ENCODE measurements at regions not wholly inside any gene's neighbourhood (a gene's known extent, or its start where the extent isn't known, plus 50 kb on each side); places are given as distances from the start of the nearest gene placed in this dataset.

GRCh38 chr20:23283096-23283850 lies 67.3 kb upstream of the NXT1 start:
- intact Hi-C loops (cut with DNase I) = no loop called here
- ATAC-seq (no peak), DNase-seq (ENCODE audit: low spot score) (no peak)

DNA sequence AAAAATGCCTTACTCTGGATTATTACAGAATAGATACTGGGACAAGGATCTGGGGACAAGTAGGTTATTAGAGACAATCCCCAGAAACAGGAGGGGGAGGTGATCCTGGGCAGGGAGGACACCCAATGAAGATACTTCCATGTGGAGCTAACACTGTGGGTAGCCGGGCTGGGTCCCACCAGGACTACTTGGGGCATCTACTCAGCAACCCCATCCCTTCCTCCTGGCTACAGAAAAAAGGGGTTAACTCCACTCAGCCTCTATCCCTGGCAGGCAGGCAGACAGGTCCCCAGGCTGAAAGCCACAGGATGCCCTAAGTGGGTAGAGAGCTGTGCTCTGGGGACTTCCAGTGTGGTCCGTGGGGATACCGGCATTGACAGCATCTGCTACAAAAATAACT lies 68.0 kb upstream of the NXT1 start:
- DNase-seq (ENCODE audit: low spot score) = no peak
- ATAC-seq = no peak
- intact Hi-C loops (cut with DNase I) = no loop called here

GRCh38 chr20:23282111-23282510 lies 68.5 kb upstream of the NXT1 start:
- intact Hi-C loops (cut with DNase I) = no loop called here

DNA sequence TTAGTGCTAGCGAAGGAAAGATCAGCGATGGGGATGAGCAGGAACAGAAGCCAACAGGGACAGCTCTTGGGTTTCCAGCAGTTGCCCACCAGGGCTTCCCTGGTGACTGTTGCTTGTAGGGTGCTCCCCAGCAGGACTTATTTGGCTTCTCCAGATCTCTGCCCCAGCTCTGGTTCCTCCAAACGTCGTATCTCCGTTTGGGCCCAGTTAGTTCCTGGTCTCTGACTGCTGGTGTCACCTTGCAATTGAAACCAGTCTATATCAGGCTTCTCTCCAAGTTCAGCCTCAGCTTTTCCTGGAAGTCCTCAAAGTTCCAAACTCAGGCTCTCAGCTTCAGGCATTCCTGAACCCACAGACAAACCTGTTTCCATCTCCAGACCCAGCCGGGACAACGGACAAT lies 70.8 kb upstream of the NXT1 start:
- ATAC-seq = no peak
- intact Hi-C loops (cut with DNase I) = no loop called here
- DNase-seq (ENCODE audit: low spot score) = no peak

More at GRCh38 chr20:23282111-23282510, 68.5 kb upstream of the NXT1 start:
- ATAC-seq (no peak), DNase-seq (ENCODE audit: low spot score) (no peak)

DNA sequence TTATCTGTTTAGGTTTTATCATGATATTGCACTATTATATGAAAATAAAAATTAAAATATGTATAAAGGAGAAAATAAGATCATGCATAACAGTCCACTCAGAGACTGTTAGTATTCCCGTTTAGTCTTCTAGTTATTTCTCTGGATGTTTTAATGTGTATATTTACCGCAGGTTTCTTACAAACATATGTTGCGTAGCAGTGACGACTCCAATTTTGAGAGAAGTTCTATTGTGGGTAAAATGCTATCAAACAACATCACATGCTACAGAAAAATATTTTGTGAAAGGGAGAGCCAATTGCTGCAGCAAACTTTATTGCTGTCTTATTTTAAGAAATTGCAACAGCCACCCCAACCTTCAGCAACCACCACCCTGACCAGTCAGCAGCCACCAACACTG lies 72.4 kb upstream of the NXT1 start:
- ATAC-seq = no peak
- no peak for DNase-seq (ENCODE audit: low spot score)
- intact Hi-C loops (cut with DNase I) = no loop called here

GRCh38 chr20:23277316-23277715 lies 73.3 kb upstream of the NXT1 start:
- intact Hi-C loops (cut with DNase I) = no loop called here
- no peak for ATAC-seq
- DNase-seq (ENCODE audit: low spot score) = no peak

- ATAC-seq = no peak
- intact Hi-C loops (cut with DNase I) = no loop called here
Measured at GRCh38 chr20:23273776-23274175, 76.8 kb upstream of the NXT1 start.

DNA sequence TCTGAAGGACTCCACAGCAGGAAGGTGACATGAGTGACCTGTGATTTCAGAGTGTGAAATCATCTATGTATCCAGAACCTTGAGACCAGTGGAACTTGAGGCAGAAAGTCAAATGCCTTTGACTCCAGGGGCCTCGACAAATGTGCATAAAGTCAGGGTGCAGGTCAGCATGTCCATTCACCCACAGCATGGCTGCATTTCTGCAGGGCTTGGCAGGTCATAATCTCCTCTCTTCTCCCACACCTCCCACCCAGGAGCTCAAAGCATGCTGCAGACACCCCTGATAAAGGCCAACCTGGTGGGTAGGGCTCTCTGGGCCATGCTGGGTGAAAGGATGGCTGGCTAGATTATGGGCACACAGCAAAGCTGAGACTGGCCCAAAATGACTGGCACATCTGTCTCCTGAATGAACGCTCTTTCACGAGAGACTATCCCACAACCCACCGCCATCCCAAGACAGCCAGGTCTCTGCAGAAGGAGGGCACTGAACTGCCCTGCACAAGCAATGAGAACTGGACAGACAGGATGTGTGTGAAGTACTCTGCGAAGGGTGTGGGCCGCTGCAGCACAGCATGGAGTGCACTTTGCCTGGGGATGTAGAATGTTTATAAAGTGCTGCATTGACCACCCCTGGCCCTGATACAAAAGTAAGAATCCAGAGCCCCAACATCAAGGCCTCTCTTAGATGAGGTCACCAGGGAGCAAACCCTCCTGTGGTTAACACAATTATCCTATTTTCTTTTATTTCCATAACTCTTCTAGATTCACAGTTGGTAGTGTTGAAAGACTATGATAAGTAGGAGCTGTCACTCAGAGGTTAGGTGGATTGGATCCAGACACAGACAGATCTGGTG lies 78.2 kb upstream of the NXT1 start:
- intact Hi-C loops (cut with DNase I) = no loop called here
- no peak for DNase-seq (ENCODE audit: low spot score)
- no peak for ATAC-seq

More at GRCh38 chr20:23273776-23274175, 76.8 kb upstream of the NXT1 start:
- DNase-seq (ENCODE audit: low spot score) = no peak

DNA sequence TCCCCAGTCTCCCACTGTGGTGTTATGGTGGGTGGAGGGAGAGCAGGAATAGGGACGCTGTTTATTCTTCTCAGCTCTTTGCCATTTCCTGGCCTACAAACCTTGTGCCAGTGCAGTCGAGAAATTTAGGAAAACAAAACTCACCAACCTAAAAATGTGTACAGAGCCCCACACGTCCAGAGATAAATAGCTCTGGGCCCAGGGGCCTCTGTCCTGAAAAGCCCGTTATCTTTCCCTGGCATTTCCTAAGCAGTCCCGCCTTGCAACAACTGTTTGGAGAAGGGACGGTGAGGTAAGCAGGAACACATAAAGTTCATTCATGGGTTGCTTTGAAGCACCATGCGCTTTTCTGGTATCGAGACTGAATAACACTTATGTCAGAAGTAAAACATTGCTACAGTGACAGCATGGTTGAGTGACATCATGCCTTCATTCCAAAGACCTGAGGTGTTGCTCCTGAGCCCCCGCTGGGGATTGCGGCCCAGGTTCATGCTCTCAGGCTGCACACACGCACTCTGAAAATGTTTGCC lies 80.1 kb upstream of the NXT1 start:
- ATAC-seq (peak; percentile 68), DNase-seq (ENCODE audit: low spot score) (no peak)
- intact Hi-C loops (cut with DNase I) = no loop called here

DNA sequence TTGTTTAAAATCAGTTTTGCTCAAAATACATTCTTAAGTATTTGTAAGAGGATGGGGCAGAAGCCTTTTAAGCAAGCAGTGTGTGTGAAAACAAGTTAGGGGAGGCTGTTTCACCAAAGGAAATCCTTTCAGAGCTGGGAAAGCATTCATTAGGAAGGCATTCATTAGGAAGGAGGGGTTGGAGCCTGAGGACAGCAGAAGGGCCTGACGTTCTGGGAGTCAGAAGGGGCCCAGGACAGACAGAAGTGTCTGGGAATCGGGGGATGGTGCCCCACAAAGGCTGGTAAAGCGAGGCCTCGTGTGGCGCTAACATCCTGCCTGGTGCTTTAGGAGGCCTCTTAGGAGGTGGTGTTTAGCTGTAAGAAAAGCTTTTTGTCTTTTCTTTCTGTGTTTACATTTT lies 80.6 kb upstream of the NXT1 start:
- intact Hi-C loops (cut with DNase I) = no loop called here
- ATAC-seq (no peak), DNase-seq (ENCODE audit: low spot score) (no peak)

DNA sequence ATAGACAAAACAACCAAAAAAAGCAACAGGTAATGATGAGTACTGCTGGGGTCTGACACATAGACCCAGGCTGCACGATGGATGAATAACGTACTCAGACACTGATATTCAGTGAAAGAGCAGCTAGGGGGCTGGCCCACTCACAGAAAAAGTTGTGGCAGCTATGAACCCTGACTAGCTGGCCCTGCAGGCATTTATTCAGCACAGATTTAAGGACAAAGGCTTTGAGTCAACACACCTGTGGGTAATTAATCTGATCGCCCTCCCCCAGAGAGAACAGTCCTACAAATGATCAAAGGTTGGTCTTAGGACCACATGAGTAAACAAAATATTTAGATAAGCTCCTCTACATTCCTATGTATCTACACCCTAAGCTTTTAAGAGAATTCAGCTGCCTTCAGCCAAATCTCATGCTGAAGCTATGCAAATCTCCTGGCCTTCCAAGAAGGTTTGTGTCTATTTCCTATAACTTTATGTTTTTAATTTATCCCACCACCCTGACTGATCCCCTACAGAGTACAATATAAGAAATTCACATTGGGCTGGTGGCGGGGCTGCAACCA lies 81.7 kb upstream of the NXT1 start:
- intact Hi-C loops (cut with DNase I) = no loop called here
- ATAC-seq (no peak), DNase-seq (ENCODE audit: low spot score) (no peak)

- ATAC-seq (no peak), DNase-seq (ENCODE audit: low spot score) (no peak)
- intact Hi-C loops (cut with DNase I) = no loop called here
Measured at GRCh38 chr20:23267909-23268308, 82.7 kb upstream of the NXT1 start.

DNA sequence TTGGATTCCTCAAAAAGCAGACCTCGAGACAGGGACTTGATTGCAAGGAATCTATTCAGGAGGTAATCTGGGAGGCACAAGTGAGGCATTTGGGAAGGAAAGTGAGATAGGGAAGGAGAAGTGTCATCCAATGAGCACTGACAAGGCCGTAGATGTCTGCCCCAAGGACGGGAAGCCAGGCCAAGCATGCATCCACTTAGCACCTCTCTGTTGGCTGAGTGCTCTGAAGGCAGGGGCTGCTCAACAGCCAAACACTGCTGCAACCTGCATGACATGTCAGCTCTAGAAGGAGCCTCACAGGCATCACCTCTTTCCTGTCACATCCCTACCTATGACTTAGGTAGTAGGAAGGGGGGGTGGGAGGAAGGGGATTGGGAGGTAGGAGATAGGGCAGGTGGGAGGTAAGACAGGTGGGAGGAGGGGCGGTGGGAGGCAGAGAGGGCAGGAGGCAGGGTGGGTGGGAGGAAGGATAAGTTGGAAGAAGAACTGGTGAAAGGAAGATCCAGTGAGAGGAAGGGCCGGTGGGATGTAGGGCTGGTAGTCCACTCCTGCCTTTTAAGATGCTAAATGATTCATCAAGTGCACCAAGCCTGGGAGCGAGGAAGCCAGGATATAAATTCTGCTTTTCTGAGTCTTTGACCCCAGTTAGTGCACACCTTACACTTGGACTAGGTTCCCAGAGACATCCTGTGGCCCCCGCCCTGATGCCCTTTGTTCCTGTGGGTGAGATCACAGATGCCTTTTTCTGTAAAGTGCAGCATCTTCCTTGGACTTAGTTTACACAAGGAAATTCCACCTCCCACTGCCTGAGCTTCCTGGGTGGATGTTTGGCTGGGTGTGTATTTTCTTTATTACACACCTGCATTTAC lies 83.8 kb upstream of the NXT1 start:
- intact Hi-C loops (cut with DNase I) = no loop called here
- ATAC-seq (no peak), DNase-seq (ENCODE audit: low spot score) (no peak)

DNA sequence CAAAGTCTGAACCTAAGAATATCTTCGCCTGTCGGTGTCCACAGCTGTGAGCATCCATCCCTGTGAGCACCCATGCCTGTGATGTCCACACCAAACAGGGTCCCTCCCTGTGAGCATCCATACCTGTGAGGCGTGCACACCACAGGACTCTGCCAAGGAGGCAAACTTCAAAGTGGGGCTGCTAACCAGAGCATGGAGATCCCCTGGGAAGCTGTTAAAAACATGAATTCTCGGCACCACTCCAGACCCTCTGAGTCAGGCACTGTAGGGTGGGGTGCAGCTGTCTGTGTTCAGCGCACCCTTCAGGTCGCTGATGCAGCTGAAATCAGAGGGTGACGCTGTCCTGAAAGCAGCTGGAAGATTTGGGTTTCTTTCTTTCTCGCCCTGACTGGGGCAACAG lies 85.4 kb upstream of the NXT1 start:
- intact Hi-C loops (cut with DNase I) = no loop called here
- ATAC-seq (peak; percentile 64), DNase-seq (ENCODE audit: low spot score) (no peak)

- ATAC-seq (no peak), DNase-seq (ENCODE audit: low spot score) (no peak)
- intact Hi-C loops (cut with DNase I) = no loop called here
Measured at GRCh38 chr20:23264545-23264944, 86.0 kb upstream of the NXT1 start.

- no peak for DNase-seq (ENCODE audit: low spot score)
- no peak for ATAC-seq
- intact Hi-C loops (cut with DNase I) = no loop called here
Measured at GRCh38 chr20:23260181-23260840, 90.3 kb upstream of the NXT1 start.

DNA sequence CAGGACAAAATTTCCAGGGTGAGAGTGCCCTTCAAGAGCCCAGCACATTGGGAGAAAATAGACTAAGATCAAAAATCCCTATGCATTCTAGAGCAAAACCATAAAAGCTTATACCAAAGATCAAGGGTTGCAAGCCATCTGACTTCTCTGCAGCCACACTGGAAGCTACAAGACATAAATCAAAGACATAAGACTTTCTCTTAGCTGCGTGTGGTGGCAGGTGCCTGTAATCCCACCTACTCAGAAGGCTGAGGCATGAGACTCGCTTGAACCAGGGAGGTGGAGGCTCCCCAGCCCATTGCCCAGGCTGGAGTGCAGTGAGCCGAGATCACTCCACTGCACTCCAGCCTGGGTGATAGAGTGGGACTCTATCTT lies 91.9 kb upstream of the NXT1 start:
- intact Hi-C loops (cut with DNase I) = no loop called here
- ATAC-seq (no peak), DNase-seq (ENCODE audit: low spot score) (no peak)

- intact Hi-C loops (cut with DNase I) = no loop called here
- DNase-seq (ENCODE audit: low spot score) (no peak), ATAC-seq (peak; percentile 53)
Measured at GRCh38 chr20:23257848-23258746, 92.5 kb upstream of the NXT1 start.
